ENCODE measurements at regions not wholly inside any gene's neighbourhood (a gene's known extent, or its start where the extent isn't known, plus 50 kb on each side); places are given as distances from the start of the nearest gene placed in this dataset.

GRCh38 chr3:21294768-21295167 lies 456.2 kb downstream of the ZNF385D start:
- H3K36me3 ChIP-seq (ENCODE audit: control insufficient read depth in 2 of 2, insufficient read depth in 1 of 2, low read length in 2 of 2): no peaks in the 10 kb centered on the region
- CTCF ChIA-PET: interaction anchor here (0.6 kb wide), 1 partner anchor 694 kb away, joined by 3 read pairs; no protein-coding TSS in a partner anchor
- H3K9me3 ChIP-seq (ENCODE audit: control insufficient read depth, insufficient read depth, low read depth, low read length): no peaks in the 10 kb centered on the region
- no peak overlapping the region for H3K4me3 ChIP-seq (ENCODE audit: low read depth, low read length)
- no peak for TF ChIP-seq ZNF785 (tag by site-specific recombination; IDR thresholded peaks at IDR 0.05)
- no peak for TF ChIP-seq ZNF530 (tag by site-specific recombination; IDR thresholded peaks at IDR 0.05; ENCODE audit: low read depth)
- no peak for TF ChIP-seq HOXD13 (CRISPR knock-in tag; IDR thresholded peaks at IDR 0.05; ENCODE audit: borderline replicate concordance)
- TF ChIP-seq GLI4 (tag by site-specific recombination; IDR thresholded peaks at IDR 0.05): no peak
- no peak for TF ChIP-seq YY1 (tag by site-specific recombination; IDR thresholded peaks at IDR 0.05)
- no peak for TF ChIP-seq ZNF585B (tag by site-specific recombination; IDR thresholded peaks at IDR 0.05)
- no peak for TF ChIP-seq ZNF639 (tag by site-specific recombination; IDR thresholded peaks at IDR 0.05)
- TF ChIP-seq PRDM2 (tag by site-specific recombination; IDR thresholded peaks at IDR 0.05; ENCODE audit: borderline replicate concordance): no peak
- no peak for TF ChIP-seq HOXA7 (CRISPR knock-in tag; IDR thresholded peaks at IDR 0.05; ENCODE audit: borderline replicate concordance)
- no peak for TF ChIP-seq ZNF292 (tag by site-specific recombination; IDR thresholded peaks at IDR 0.05; ENCODE audit: borderline replicate concordance, low read depth)
- TF ChIP-seq MYNN (tag by site-specific recombination; IDR thresholded peaks at IDR 0.05; ENCODE audit: borderline replicate concordance): no peak
- TF ChIP-seq ZNF610 (tag by site-specific recombination; IDR thresholded peaks at IDR 0.05; ENCODE audit: borderline replicate concordance): no peak
- no peak for TF ChIP-seq ZEB2 (tag by site-specific recombination; IDR thresholded peaks at IDR 0.05)
- TF ChIP-seq PRDM10 (tag by site-specific recombination; IDR thresholded peaks at IDR 0.05): no peak
- POLR2A ChIA-PET: no interaction called here
- H3K27ac ChIP-seq (ENCODE audit: extremely low read depth, low read depth, low read length): no peak overlapping the region
- no peaks in the 10 kb centered on the region for H3K4me1 ChIP-seq (ENCODE audit: control insufficient read depth, insufficient read depth, low read length)

GRCh38 chr3:21292971-21293370 lies 458.0 kb downstream of the ZNF385D start:
- H3K4me3 ChIP-seq (ENCODE audit: low read depth, low read length): no peak overlapping the region
- no peak overlapping the region for H3K27ac ChIP-seq (ENCODE audit: extremely low read depth, low read depth, low read length)
- POLR2A ChIA-PET: no interaction called here
- H3K4me1 ChIP-seq (ENCODE audit: control insufficient read depth, insufficient read depth, low read length): no peaks in the 10 kb centered on the region
- CTCF ChIA-PET: no interaction called here
- H3K36me3 ChIP-seq (ENCODE audit: control insufficient read depth in 2 of 2, insufficient read depth in 1 of 2, low read length in 2 of 2): no peaks in the 10 kb centered on the region
- H3K9me3 ChIP-seq (ENCODE audit: control insufficient read depth, insufficient read depth, low read depth, low read length): no peaks in the 10 kb centered on the region
- TF ChIP-seq ZFP3 (tag by site-specific recombination; IDR thresholded peaks at IDR 0.05; ENCODE audit: low read depth): no peak
- no peak for TF ChIP-seq ZNF623 (tag by site-specific recombination; IDR thresholded peaks at IDR 0.05)
- no peak for TF ChIP-seq ZBTB10 (tag by site-specific recombination; IDR thresholded peaks at IDR 0.05)
- TF ChIP-seq SETDB1 (IDR thresholded peaks at IDR 0.05; ENCODE audit: insufficient read length, low read length): no peak
- no peak for TF ChIP-seq KLF17 (tag by site-specific recombination; IDR thresholded peaks at IDR 0.05)
- no peak for TF ChIP-seq TCF7L2 (IDR thresholded peaks at IDR 0.05; ENCODE audit: borderline replicate concordance, low read depth, low read length)
- TF ChIP-seq ZNF585B (tag by site-specific recombination; IDR thresholded peaks at IDR 0.05): no peak
- no peak for TF ChIP-seq ZNF658 (tag by site-specific recombination; IDR thresholded peaks at IDR 0.05)
